ENCODE measurements at regions not wholly inside any gene's neighbourhood (a gene's known extent, or its start where the extent isn't known, plus 50 kb on each side); places are given as distances from the start of the nearest gene placed in this dataset.

DNA sequence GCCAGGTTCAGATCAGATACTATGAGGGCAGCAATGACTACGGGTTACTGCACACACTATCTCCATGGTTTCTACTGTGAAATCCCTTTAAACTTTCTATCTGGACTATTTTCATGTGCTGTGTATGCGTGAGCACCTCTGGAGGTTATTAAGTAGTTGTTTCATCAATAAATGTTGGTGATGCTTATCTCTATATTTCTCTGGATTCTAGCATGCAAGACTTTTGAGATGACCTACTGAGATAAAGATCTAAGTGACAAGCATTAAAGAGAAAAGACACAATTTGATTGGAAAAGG is 194.0 kb downstream of the NRIP1 start:
- no peak for DNase-seq (ENCODE audit: low read depth in 4 of 4, low spot score in 1 of 4)

GRCh38 chr21:14869984-14870852 is 194.6 kb downstream of the NRIP1 start:
- no peak for DNase-seq (ENCODE audit: low read depth in 4 of 4, low spot score in 1 of 4)

GRCh38 chr21:14866859-14867765 is 197.7 kb downstream of the NRIP1 start:
- no peak for DNase-seq (ENCODE audit: low read depth in 4 of 4, low spot score in 1 of 4)

GRCh38 chr21:14864211-14865021 is 200.4 kb downstream of the NRIP1 start:
- DNase-seq (ENCODE audit: low read depth in 4 of 4, low spot score in 1 of 4), result peak in 2 of 4 experiments; percentile 11 to 23

DNA sequence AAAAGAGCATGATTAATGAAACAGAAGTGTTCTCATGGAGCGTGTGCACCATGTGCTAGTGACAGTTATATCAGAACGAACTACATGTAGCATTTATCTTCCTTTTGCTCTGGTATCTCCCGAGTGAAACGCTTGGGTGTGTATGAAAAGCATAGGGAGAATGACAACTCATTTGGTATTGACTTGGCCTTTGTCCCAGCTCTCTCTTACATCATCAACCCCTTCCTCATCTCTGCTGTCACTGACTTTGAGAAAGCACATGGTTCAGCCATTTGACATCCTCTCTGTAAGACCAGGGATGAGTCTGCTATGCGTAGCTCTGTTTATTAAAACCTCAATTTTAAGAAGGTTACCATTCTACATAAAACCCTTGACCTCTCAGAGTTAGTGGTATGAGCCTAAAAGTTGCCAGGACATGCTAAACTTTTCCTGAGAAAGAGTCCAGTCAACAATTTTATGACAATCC is 201.0 kb downstream of the NRIP1 start:
- DNase-seq (ENCODE audit: low read depth in 4 of 4, low spot score in 1 of 4), result no peak

DNA sequence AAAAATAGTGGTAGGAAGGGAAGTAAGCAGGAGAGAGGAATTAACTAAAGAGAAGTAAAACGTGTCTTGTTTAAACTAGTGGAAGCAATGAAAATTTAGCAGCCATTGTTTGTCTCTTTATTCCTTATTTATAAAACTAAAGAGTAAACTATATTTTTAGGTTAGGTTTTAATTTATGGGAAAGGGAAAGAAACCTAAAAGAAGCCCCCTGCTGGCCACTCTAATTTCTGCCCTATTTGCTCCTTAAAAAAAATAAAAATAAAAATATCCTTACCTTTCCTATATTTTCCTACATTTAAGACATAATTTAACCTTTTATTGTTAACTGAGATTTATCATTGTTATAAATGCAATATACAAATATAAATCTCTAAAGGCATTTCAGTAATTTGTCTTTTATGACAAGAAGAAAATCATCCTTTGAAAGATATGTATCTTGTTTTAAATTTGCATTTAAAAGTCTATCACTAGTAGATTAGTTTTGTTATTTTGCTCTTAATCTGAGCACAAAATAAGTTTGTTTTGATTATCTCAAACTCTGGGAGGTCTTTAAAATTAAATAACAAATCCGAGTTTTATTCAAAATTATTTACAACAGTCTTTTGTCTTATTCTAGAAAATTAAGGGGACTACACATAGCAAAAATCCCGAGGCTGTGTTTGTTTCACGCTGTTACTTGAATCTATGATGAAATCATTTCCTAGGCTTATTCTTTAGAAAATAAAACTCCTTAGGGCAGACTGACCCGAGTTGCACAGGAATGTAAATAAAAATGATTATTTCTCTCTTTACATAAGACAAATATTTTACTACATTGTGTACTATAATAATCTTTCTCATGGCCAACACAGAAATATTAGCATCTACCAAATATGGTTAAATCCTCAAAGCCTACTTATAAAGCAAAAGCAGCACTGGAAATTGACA is 201.7 kb downstream of the NRIP1 start:
- peak in 1 of 4 experiments; percentile 11 for DNase-seq (ENCODE audit: low read depth in 4 of 4, low spot score in 1 of 4)

- no peak for DNase-seq (ENCODE audit: low read depth in 4 of 4, low spot score in 1 of 4)
Measured at GRCh38 chr21:14858311-14858710, 206.5 kb downstream of the NRIP1 start.

DNA sequence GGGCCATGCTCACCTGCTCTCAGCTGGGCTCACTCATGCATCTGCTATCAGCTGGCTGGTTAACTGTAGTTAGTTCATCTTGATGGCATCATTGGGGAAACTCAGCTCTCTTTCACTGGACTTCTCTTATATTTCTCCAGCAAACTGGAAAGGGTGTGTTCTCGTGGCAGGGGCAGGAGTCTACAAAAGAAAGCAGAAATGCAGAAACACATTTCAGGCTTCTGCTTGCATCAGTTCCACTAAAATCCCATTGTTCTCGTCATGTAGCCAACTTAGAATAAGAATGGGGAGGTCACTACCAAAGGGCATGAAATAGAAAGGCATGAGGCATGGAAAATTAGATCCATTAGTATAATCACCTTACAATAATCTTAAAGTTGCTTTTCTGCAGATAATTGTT is 207.3 kb downstream of the NRIP1 start:
- DNase-seq (ENCODE audit: low read depth in 4 of 4, low spot score in 1 of 4), result no peak

DNA sequence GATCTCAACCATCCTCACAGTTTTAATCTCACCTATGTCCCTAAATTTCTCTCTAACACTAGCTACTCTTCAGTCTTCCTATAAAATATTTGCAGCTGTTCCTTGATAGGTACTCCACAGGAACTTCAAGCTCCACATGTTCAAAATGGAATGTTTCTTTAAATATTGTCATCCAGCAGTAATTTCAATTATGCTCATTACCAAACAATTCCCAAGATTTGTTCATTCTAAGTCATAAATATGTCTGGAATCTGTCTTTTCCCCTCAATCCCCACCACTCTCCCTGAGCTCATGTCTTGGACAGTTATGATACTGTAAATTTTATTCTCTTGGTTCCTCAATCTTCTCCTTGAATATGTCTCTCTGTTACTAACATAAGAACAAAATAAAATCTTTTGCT is 214.4 kb downstream of the NRIP1 start:
- DNase-seq (ENCODE audit: low read depth in 4 of 4, low spot score in 1 of 4), result no peak

GRCh38 chr21:14846621-14847020 is 218.2 kb downstream of the NRIP1 start:
- DNase-seq (ENCODE audit: low read depth in 4 of 4, low spot score in 1 of 4), result no peak

GRCh38 chr21:14844001-14844400 is 220.8 kb downstream of the NRIP1 start:
- no peak for DNase-seq (ENCODE audit: low read depth in 4 of 4, low spot score in 1 of 4)

- DNase-seq (ENCODE audit: low read depth in 4 of 4, low spot score in 1 of 4), result no peak
Measured at GRCh38 chr21:14842601-14843000, 222.2 kb downstream of the NRIP1 start.

GRCh38 chr21:14841511-14842472 is 223.0 kb downstream of the NRIP1 start:
- DNase-seq (ENCODE audit: low read depth in 4 of 4, low spot score in 1 of 4), result no peak

DNA sequence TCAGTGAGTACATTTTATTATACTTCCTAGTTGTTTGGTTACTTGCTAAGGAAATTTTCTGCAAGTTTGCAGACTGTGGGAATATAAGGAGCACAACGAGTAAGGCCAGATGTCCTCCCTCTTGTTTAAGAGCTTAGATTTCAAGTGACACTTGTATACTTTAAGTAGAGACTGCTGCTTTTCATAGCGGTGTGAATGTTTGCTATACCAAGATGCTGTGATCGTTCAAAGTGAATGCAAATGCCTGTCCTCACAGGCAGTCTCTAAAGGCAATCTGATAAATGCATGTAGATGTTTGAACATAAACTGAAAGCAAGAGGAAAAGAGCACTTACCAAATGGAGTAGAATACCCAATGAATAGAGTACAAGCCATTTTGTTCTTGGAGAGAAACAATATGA is 226.4 kb downstream of the NRIP1 start:
- no peak for DNase-seq (ENCODE audit: low read depth in 4 of 4, low spot score in 1 of 4)

DNA sequence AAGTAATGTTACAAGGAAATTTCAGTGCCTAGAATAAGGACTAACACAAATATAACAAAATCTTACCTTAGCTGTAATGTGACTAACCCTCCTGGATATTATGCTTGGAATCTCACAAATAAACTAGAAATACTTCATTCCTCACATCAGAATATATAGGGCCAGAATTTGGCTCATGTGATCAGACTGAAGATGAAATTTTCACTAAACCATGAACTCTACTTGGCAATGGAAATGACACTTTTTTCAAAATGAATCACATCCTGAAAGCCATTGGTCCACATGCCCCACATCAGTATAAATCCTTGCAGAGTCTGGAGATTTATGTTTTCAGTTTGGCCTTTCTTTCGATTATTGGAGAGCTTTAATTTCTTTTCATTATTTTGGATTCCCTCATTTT is 227.8 kb downstream of the NRIP1 start:
- DNase-seq (ENCODE audit: low read depth in 4 of 4, low spot score in 1 of 4), result no peak

DNA sequence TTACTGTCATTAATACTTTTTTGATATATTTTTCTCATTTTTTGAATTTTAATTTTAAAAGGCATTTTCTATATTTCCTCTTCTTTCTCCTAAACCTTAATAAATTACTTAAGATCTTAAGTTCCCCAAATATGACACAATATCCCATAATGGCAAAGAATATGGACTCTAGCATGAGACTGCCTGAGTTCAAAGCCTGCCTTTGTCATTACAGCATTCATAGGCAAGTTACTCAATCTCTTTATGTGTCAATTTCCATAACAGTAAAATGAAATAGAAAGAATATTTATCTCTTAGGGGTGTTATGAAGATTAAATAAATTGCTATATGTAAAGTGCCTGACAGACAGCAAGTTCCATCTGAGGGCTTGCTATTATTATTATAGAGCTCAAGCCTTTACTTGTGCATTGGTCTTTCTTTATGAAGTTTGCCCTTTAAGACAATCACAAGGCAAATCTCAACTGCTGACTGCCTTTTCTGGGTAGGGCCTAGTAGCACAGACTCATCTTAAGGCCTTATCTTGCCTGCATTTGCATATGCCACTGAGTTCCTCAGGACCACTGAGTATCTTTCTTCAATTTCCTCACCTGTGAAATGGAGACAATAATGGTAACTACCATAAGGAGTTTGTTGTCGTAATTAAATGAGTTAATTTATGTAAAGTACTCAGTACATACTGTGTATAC is 231.0 kb downstream of the NRIP1 start:
- DNase-seq (ENCODE audit: low read depth in 4 of 4, low spot score in 1 of 4), result no peak

DNA sequence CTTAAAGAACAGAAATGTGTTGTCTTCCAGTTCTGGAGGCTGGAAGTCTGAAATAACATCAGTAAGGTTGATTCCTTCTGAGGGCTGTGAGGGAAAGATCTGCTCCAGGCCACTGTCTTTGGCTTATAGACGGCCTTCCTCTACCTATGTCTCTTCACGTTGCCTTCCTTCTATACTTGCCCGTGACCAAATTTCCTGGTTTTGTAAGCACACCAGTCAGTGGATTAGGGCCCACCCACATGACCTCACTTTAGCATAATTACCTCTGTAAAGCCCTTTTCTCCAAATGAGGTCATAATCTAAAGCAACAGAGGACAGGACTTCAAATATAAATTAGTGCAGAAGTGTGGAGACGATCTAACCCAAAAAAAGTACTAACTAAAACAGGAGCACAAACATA is 231.6 kb downstream of the NRIP1 start:
- no peak for DNase-seq (ENCODE audit: low read depth in 4 of 4, low spot score in 1 of 4)

- DNase-seq (ENCODE audit: low read depth in 4 of 4, low spot score in 1 of 4), result no peak
Measured at GRCh38 chr21:14830307-14830706, 234.5 kb downstream of the NRIP1 start.

- DNase-seq (ENCODE audit: low read depth in 4 of 4, low spot score in 1 of 4), result no peak
Measured at GRCh38 chr21:14829685-14830084, 235.1 kb downstream of the NRIP1 start.

Data from stimulated activated CD4-positive, alpha-beta T cell treated with anti-CD3 and anti-CD28 coated beads, Interleukin-1b, Interleukin-23, amount 100 ng/mL, for 24 hours (primary cell).